Astrocyte of the spinal cord (primary cell): ENCODE measurements at regions not wholly inside any gene's neighbourhood (a gene's known extent, or its start where the extent isn't known, plus 50 kb on each side); places are given as distances from the start of the nearest gene placed in this dataset.

Experiments
- DNase-seq: peaks from one replicate; pipeline ENCODE4 v3.0.0; 2011; ENCODE audit warnings: low read depth, low spot score
- H3K4me3 ChIP-seq: 2 replicates; pipeline ENCODE4 v1.5.1; 2011; ENCODE audit warnings: low read depth, mild to moderate bottlenecking, low read length, moderate library complexity
- in situ Hi-C: cut with HindIII; loops from 2 replicates; pipeline ENCODE4 v1.10.0; 2017; ENCODE audit warnings: low sequenced_read_pairs
- TF ChIP-seq, protein P1 (sequence below): IDR thresholded peaks from 2 replicates; pipeline ENCODE4 v1.5.1; 2012; ENCODE audit warnings: low read depth, mild to moderate bottlenecking, low read length, inconsistent platforms

DNA sequence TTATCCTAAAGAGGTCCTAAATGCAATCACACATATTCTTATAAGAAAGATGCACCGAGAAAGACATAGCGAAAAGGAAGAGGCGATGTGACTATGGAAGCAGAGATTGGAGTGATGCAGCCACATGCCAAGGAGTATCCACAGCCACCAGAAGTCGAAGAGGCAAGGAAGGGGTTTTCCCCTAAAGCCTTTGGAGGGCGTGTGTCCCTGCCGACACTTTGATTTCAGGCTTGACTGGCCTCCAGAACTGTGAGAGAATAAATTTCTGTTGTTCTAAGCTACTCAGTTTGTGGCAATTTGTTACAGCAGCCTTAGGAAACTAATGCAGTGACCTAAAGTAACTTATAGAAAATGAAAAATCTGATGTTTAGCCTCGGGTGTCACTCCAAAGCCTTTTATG is 179.5 kb upstream of the CITED2 start:
- in situ Hi-C loops: no loop called here
- DNase-seq: no peak
- TF ChIP-seq, protein P1, sequence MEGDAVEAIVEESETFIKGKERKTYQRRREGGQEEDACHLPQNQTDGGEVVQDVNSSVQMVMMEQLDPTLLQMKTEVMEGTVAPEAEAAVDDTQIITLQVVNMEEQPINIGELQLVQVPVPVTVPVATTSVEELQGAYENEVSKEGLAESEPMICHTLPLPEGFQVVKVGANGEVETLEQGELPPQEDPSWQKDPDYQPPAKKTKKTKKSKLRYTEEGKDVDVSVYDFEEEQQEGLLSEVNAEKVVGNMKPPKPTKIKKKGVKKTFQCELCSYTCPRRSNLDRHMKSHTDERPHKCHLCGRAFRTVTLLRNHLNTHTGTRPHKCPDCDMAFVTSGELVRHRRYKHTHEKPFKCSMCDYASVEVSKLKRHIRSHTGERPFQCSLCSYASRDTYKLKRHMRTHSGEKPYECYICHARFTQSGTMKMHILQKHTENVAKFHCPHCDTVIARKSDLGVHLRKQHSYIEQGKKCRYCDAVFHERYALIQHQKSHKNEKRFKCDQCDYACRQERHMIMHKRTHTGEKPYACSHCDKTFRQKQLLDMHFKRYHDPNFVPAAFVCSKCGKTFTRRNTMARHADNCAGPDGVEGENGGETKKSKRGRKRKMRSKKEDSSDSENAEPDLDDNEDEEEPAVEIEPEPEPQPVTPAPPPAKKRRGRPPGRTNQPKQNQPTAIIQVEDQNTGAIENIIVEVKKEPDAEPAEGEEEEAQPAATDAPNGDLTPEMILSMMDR: no peak
- H3K4me3 ChIP-seq: no peak overlapping the region

DNA sequence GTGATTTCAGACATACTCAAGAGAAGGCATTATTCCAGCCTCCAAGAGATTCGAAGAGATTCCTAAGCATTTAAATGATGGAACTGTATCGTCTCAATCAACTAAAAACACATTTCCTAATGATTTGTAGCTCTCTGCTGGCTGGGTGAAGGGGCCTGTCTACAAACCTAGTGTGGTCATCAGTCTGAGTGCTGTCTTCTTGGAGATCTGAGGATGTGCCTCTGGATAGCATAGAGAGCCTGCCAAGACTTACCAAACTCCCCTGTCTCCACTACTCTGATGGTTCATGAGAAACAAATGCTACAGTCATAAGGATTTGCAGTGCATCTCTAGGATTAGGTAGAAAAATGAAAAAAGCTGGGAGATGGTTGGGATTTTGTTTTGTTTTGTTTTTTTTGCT is 176.9 kb upstream of the CITED2 start:
- H3K4me3 ChIP-seq: no peak overlapping the region
- DNase-seq: no peak
- TF ChIP-seq, protein P1: no peak
- in situ Hi-C loops: no loop called here

DNA sequence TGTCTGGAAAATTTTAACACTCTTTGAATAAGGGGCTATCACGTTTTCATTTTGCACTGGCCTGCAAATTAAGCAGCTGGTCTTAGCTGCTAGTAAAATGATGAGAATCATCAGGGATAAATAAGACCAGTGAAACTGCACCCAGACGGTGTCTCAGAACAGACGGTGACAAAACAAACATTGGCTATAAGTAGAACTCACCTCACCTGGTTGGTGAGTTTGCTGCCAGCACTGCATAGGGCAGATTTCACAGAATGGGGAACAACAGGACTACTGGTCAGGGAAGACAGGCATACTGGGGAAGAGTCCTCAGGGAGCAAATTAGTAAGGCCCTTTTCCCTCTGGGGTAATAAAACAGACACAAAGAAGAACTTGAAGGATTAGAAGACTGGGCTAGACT is 175.9 kb upstream of the CITED2 start:
- no peak overlapping the region for H3K4me3 ChIP-seq
- in situ Hi-C loops: no loop called here
- DNase-seq: no peak
- TF ChIP-seq, protein P1: no peak

DNA sequence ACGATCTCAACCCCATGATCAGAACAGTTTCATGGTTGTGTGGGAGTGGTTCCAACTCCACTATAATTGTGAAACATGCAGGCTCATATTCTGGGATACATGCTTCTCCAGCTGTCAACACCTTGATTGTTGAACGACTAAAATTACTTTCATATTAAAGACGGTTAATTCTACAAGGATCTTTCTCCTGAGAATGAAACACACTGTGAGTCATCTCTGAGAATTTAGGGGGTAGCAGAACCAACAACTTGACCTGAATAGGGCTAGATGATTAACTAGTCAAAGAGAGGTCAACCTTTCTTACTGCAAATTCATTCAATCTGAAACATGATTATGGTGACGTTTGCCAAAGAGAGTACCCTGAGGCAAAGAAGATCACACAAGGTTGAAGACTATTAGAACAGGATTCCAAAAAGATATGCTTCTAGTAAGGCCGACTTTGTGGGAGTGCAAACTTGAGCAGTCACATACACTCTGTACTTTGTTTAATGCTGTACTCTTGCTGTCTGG is 175.2 kb upstream of the CITED2 start:
- in situ Hi-C loops: no loop called here
- DNase-seq: no peak
- H3K4me3 ChIP-seq: no peak overlapping the region
- TF ChIP-seq, protein P1: no peak

DNA sequence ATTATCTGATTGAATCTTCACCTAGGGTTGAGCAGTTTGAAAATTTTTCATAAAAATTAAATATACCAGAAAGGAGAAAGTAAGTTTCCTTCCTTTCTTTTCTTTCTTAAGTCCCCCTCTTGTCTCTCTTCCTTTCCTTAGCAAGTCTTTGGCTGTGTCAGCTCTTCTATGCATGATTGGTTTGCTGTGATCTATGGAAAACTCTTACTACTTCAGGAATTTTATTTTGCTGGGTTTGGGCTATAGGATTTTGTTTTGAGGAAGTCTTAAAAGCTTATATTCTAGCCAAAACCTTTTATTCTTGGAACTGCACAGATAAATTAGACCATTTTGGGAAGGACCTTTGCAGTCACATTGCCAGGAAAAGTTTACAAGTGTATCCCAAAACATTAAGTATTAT is 173.4 kb upstream of the CITED2 start:
- TF ChIP-seq, protein P1: no peak
- in situ Hi-C loops: no loop called here
- H3K4me3 ChIP-seq: no peak overlapping the region
- DNase-seq: peak; percentile 10

DNA sequence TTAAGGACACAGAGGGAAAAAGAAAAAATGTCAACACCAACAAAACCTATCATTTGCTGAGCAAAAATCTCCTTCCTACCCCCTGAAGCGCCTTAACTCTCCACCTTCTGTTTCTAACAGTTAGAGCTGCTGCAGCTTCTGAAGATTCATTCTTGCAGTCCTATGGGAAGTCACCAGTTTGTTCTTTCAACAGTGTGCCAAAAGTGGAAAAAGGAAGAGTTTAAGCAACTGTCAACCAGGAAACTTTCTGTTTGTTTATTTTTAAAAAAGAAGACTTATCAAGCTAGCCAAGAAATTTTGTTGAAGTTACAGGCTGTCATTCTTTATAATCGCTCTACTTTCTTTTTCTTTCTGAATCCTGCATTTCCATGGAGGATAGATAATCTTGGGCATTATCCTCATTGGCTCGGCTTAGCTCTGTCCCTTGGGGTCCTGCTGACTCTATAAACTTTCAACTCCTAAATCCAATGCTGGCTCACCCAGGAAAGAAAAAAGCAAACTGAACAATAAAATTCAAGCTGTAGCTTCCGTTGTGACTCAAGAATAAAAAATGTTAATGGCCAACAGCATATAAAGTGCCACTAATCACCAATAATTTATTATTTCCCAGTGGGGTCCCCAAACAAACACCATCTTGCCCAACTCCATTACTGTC is 172.8 kb upstream of the CITED2 start:
- in situ Hi-C loops: no loop called here
- H3K4me3 ChIP-seq: no peak overlapping the region
- TF ChIP-seq, protein P1: no peak
- DNase-seq: peak; percentile 42
